ENCODE measurements at regions not wholly inside any gene's neighbourhood (a gene's known extent, or its start where the extent isn't known, plus 50 kb on each side); places are given as distances from the start of the nearest gene placed in this dataset.
"Not testable (repeated sequence)": the region's sequence is repeated elsewhere in the genome, so short reads cannot be mapped to it uniquely, and the experiment has no call there.

GRCh38 chr9:41606961-41607547 lies 417.9 kb upstream of the ZNG1F start:
- not testable (repeated sequence) for DNase-seq

- not testable (repeated sequence) for DNase-seq
These were observed 376.5 kb upstream of the ZNG1F start for GRCh38 chr9:41565572-41565971.
